Neural cell (in vitro differentiated cells): ENCODE measurements at regions not wholly inside any gene's neighbourhood (a gene's known extent, or its start where the extent isn't known, plus 50 kb on each side); places are given as distances from the start of the nearest gene placed in this dataset.

Experiments
- H2AFZ ChIP-seq: fragments of 200-600, 300-800 bp; sonication (generic), shearing (Covaris generic); 2 replicates; pipeline ENCODE4 v1.6.0; 2014; ENCODE audit warnings: low read depth, mild to moderate bottlenecking, antibody characterized with exemption, low read length, moderate library complexity
- H3F3A ChIP-seq: fragments of 200-600 bp; shearing (Covaris generic); 2 replicates; pipeline ENCODE4 v1.6.1; 2016; ENCODE audit warnings: mild to moderate bottlenecking, moderate library complexity, mixed read lengths, antibody characterized with exemption, low read length; ENCODE audit not compliant: insufficient read depth, poor library complexity, severe bottlenecking
- H3K27ac ChIP-seq: fragments of 200-600, 300-800 bp; sonication (generic), shearing (Covaris generic); 2 replicates; pipeline ENCODE4 v1.5.1; 2014; ENCODE audit warnings: mild to moderate bottlenecking, low read length, moderate library complexity
- H3K27me3 ChIP-seq: fragments of 300-800, 200-600 bp; sonication (generic), shearing (Covaris generic); 2 replicates; pipeline ENCODE4 v1.6.0; 2014; ENCODE audit warnings: mild to moderate bottlenecking, low read depth, low read length, moderate library complexity; ENCODE audit not compliant: insufficient read depth
- H3K36me3 ChIP-seq: fragments of 300-800, 200-600 bp; sonication (generic), shearing (Covaris generic); 2 replicates; pipeline ENCODE4 v1.5.1; 2014; ENCODE audit warnings: mild to moderate bottlenecking, antibody characterized with exemption, low read length, moderate library complexity; ENCODE audit not compliant: insufficient read depth
- H3K4me2 ChIP-seq: fragments of 300-800, 200-600 bp; sonication (generic), shearing (Covaris generic); 2 replicates; pipeline ENCODE4 v1.6.0; 2014; ENCODE audit warnings: mild to moderate bottlenecking, low read length
- H3K4me3 ChIP-seq: fragments of 300-800, 200-600 bp; sonication (generic), shearing (Covaris generic); 2 replicates; pipeline ENCODE4 v1.5.1; 2014; ENCODE audit warnings: mild to moderate bottlenecking, low read length, moderate library complexity
- H3K79me2 ChIP-seq: fragments of 200-600 bp; shearing (Covaris generic); replicated peaks from 2 replicates; pipeline ENCODE4 v1.6.0; 2014; ENCODE audit warnings: mild to moderate bottlenecking, low read length, moderate library complexity; ENCODE audit not compliant: insufficient read depth
- H3K9ac ChIP-seq: fragments of 300-800, 200-600 bp; sonication (generic), shearing (Covaris generic); 2 replicates; pipeline ENCODE4 v1.6.1; 2016; ENCODE audit warnings: mild to moderate bottlenecking, low read length, mixed read lengths
- H3K9me2 ChIP-seq: fragments of 200-600 bp; shearing (Covaris generic); 2 replicates; pipeline ENCODE4 v1.6.1; 2016; ENCODE audit warnings: mild to moderate bottlenecking, low read length, mixed read lengths; ENCODE audit not compliant: insufficient read depth
- H3K9me3 ChIP-seq: fragments of 200-600, 300-800 bp; sonication (generic), shearing (Covaris generic); 2 replicates; pipeline ENCODE4 v1.6.1; 2016; ENCODE audit warnings: mild to moderate bottlenecking, mixed run types, low read length, moderate library complexity, mixed read lengths
- H4K20me1 ChIP-seq: fragments of 200-600 bp; shearing (Covaris generic); 2 replicates; pipeline ENCODE4 v1.6.1; 2016; ENCODE audit warnings: mild to moderate bottlenecking, mixed run types; ENCODE audit not compliant: insufficient read depth
- CTCF ChIP-seq: fragments of 450-650 bp; IDR thresholded peaks from 2 replicates; pipeline ENCODE4 v1.5.1; 2014; ENCODE audit warnings: antibody characterized with exemption, mild to moderate bottlenecking, moderate library complexity; ENCODE audit not compliant: poor library complexity, severe bottlenecking
- EP300 ChIP-seq: fragments of 450-650 bp; conservative IDR thresholded peaks from 2 replicates; pipeline ENCODE4 v1.6.1; 2014; ENCODE audit warnings: antibody characterized with exemption, mild to moderate bottlenecking, moderate library complexity; ENCODE audit not compliant: poor library complexity, severe bottlenecking
- EZH2 ChIP-seq: fragments of 200-600, 300-800 bp; shearing (Covaris generic), sonication (generic); IDR thresholded peaks from 2 replicates; pipeline ENCODE4 v1.6.1; 2014; ENCODE audit warnings: antibody characterized with exemption, low read length, borderline replicate concordance, mild to moderate bottlenecking; ENCODE audit not compliant: insufficient read depth, poor library complexity, severe bottlenecking
- MXI1 ChIP-seq: fragments of 450-650 bp; conservative IDR thresholded peaks from 2 replicates; pipeline ENCODE4 v1.6.1; 2014; ENCODE audit warnings: antibody characterized with exemption, mild to moderate bottlenecking; ENCODE audit not compliant: poor library complexity, severe bottlenecking
- POLR2AphosphoS5 ChIP-seq: IDR thresholded peaks from 2 replicates; pipeline ENCODE4 v1.6.1; 2012
- RAD21 ChIP-seq: fragments of 450-650 bp; conservative IDR thresholded peaks from 2 replicates; pipeline ENCODE4 v1.6.1; 2014; ENCODE audit warnings: antibody characterized with exemption, mild to moderate bottlenecking, moderate library complexity
- REST ChIP-seq: IDR thresholded peaks from 2 replicates; pipeline ENCODE4 v1.6.1; 2012; ENCODE audit warnings: borderline replicate concordance
- SMC3 ChIP-seq: fragments of 450-650 bp; conservative IDR thresholded peaks from 2 replicates; pipeline ENCODE4 v1.6.1; 2014; ENCODE audit warnings: antibody characterized with exemption, mild to moderate bottlenecking, moderate library complexity; ENCODE audit not compliant: poor library complexity
- TAF1 ChIP-seq: IDR thresholded peaks from 2 replicates; pipeline ENCODE4 v1.6.1; 2012; ENCODE audit warnings: low read depth

GRCh38 chr1:88354256-88354655, 329.8 kb upstream of the PKN2 start:
- H2AFZ ChIP-seq = no peak overlapping the region
- H3K27me3 ChIP-seq = no peaks in the 10 kb centered on the region
- no peaks in the 10 kb centered on the region for H3F3A ChIP-seq
- no peaks in the 10 kb centered on the region for H3K9me2 ChIP-seq
- TF ChIP-seq MXI1 (no peak), RAD21 (no peak), TAF1 (no peak), EZH2 (no peak), CTCF (no peak), REST (no peak), SMC3 (no peak), EP300 (no peak), POLR2AphosphoS5 (no peak)
- no peaks in the 10 kb centered on the region for H3K79me2 ChIP-seq
- no peak overlapping the region for H3K27ac ChIP-seq
- H3K4me2 ChIP-seq = no peak overlapping the region
- no peak overlapping the region for H3K4me3 ChIP-seq
- H4K20me1 ChIP-seq = no peaks in the 10 kb centered on the region
- no peaks in the 10 kb centered on the region for H3K36me3 ChIP-seq
- H3K9ac ChIP-seq = no peak overlapping the region
- H3K9me3 ChIP-seq = no peaks in the 10 kb centered on the region

- H3K9ac ChIP-seq = no peak overlapping the region
- H3K9me2 ChIP-seq = no peaks in the 10 kb centered on the region
- no peak overlapping the region for H3K4me3 ChIP-seq
- no peaks in the 10 kb centered on the region for H3K79me2 ChIP-seq
- no peaks in the 10 kb centered on the region for H3K36me3 ChIP-seq
- H4K20me1 ChIP-seq = no peaks in the 10 kb centered on the region
- no peaks in the 10 kb centered on the region for H3F3A ChIP-seq
- no peaks in the 10 kb centered on the region for H3K9me3 ChIP-seq
- TF ChIP-seq EP300 = no peak
- TF ChIP-seq SMC3 = no peak
- no peak for TF ChIP-seq EZH2
- no peak for TF ChIP-seq REST
- no peak for TF ChIP-seq RAD21
- no peak for TF ChIP-seq TAF1
- no peak for TF ChIP-seq CTCF
- no peak for TF ChIP-seq MXI1
- TF ChIP-seq POLR2AphosphoS5 = no peak
- no peak overlapping the region for H3K4me2 ChIP-seq
- H2AFZ ChIP-seq = no peak overlapping the region
- H3K27me3 ChIP-seq = no peaks in the 10 kb centered on the region
- no peak overlapping the region for H3K27ac ChIP-seq
These were observed 326.3 kb upstream of the PKN2 start for GRCh38 chr1:88357729-88358128.
